GM13977 (cell line): ENCODE measurements at regions not wholly inside any gene's neighbourhood (a gene's known extent, or its start where the extent isn't known, plus 50 kb on each side); places are given as distances from the start of the nearest gene placed in this dataset.

ENCODE experiments used
- DNase-seq: peaks from one replicate; pipeline ENCODE4 v3.0.0; 2012; ENCODE audit warnings: low spot score
- CTCF ChIP-seq: IDR thresholded peaks from 2 replicates; pipeline ENCODE4 v1.5.1; 2012; ENCODE audit warnings: mild to moderate bottlenecking, control low read depth; ENCODE audit not compliant: insufficient read depth; ENCODE audit errors: extremely low read depth, missing control alignments
- in situ Hi-C: fragments of 300-500 bp; cut with MboI; formaldehyde crosslinking; loops from one replicate; pipeline ENCODE4 v1.12.0; 2022; ENCODE audit warnings: low sequenced_read_pairs, low pct_unique_long_range_greater_than_20kb, mixed read lengths, inconsistent platforms; ENCODE audit not compliant: unreplicated experiment

GRCh38 chr14:98947911-98948595, 323.9 kb downstream of the BCL11B start:
- DNase-seq, result no peak
- no peak for TF ChIP-seq CTCF
- in situ Hi-C loops, result no loop called here

GRCh38 chr14:98949051-98949450, 322.9 kb downstream of the BCL11B start:
- no peak for TF ChIP-seq CTCF
- in situ Hi-C loops, result no loop called here
- no peak for DNase-seq

GRCh38 chr14:98949481-98950135, 322.4 kb downstream of the BCL11B start:
- TF ChIP-seq CTCF, result no peak
- no peak for DNase-seq
- in situ Hi-C loops, result no loop called here

GRCh38 chr14:98950353-98950895, 321.6 kb downstream of the BCL11B start:
- no peak for DNase-seq
- TF ChIP-seq CTCF, result no peak
- in situ Hi-C loops, result no loop called here

- no peak for TF ChIP-seq CTCF
- in situ Hi-C loops, result no loop called here
- DNase-seq, result no peak
These were observed 321.0 kb downstream of the BCL11B start for GRCh38 chr14:98951031-98951430.

GRCh38 chr14:98951521-98952152, 320.4 kb downstream of the BCL11B start:
- no peak for DNase-seq
- TF ChIP-seq CTCF, result no peak
- in situ Hi-C loops, result no loop called here
